HEK293 (cell line): ENCODE measurements at regions not wholly inside any gene's neighbourhood (a gene's known extent, or its start where the extent isn't known, plus 50 kb on each side); places are given as distances from the start of the nearest gene placed in this dataset.

Experiments
- CTCF ChIA-PET: fragments of 350-600 bp; formaldehyde crosslinking; extraction: SDS; loops from one replicate; lab custom pipeline; 2021; ENCODE audit warnings: antibody characterized with exemption; lab: Yijun Ruan, JAX
- POLR2A ChIA-PET: fragments of 300-600 bp; formaldehyde crosslinking; extraction: SDS; loops from one replicate; lab custom pipeline; 2020; ENCODE audit warnings: antibody characterized with exemption, inconsistent platforms; lab: Yijun Ruan, JAX
- H3K27ac ChIP-seq: fragments of 200-500 bp; sonication (Bioruptor generic); 2 replicates; pipeline ENCODE4 v1.5.1; 2014; ENCODE audit warnings: low read depth, low read length, control low read depth, inconsistent platforms; ENCODE audit errors: extremely low read depth
- H3K36me3 ChIP-seq, 2 experiments: fragments of 200-500 bp in 1 of 2; sonication (Bioruptor generic) in 1 of 2; 1 replicate in 1 of 2; 2 replicates in 1 of 2; pipeline ENCODE4 v1.5.1; 2014 to 2017; ENCODE audit warnings: inconsistent platforms in 2 of 2, low read length in 2 of 2; ENCODE audit not compliant: control insufficient read depth in 2 of 2, insufficient read depth in 1 of 2
- H3K4me1 ChIP-seq: fragments of 200-500 bp; sonication (Bioruptor generic); 2 replicates; pipeline ENCODE4 v1.5.1; 2014; ENCODE audit warnings: mild to moderate bottlenecking, low read length, inconsistent platforms; ENCODE audit not compliant: control insufficient read depth, insufficient read depth
- H3K4me3 ChIP-seq: 2 replicates; pipeline ENCODE4 v1.5.1; 2011; ENCODE audit warnings: low read depth, mild to moderate bottlenecking, control low read depth, low read length, moderate library complexity
- H3K9me3 ChIP-seq: fragments of 200-500 bp; sonication (Bioruptor generic); 2 replicates; pipeline ENCODE4 v1.5.1; 2014; ENCODE audit warnings: low read depth, low read length, inconsistent platforms; ENCODE audit not compliant: control insufficient read depth, insufficient read depth
- AEBP2 ChIP-seq: fragments of 450-650 bp; formaldehyde crosslinking; IDR thresholded peaks from 2 replicates; pipeline ENCODE4 v1.5.1; 2016; ENCODE audit warnings: missing biosample characterization, missing genetic modification characterization, borderline replicate concordance
- BCL11B ChIP-seq: fragments of 450-650 bp; formaldehyde crosslinking; IDR thresholded peaks from 2 replicates; pipeline ENCODE4 v1.5.1; 2016; ENCODE audit warnings: low read depth, missing biosample characterization, missing genetic modification characterization
- ELK4 ChIP-seq: IDR thresholded peaks from 2 replicates; pipeline ENCODE4 v1.6.1; 2011; ENCODE audit warnings: mild to moderate bottlenecking, low read depth, low read length, borderline replicate concordance
- FEZF1 ChIP-seq: fragments of 450-650 bp; formaldehyde crosslinking; IDR thresholded peaks from 2 replicates; pipeline ENCODE4 v1.5.1; 2016; ENCODE audit warnings: missing biosample characterization, missing genetic modification characterization
- HIC1 ChIP-seq: fragments of 450-650 bp; formaldehyde crosslinking; IDR thresholded peaks from 2 replicates; pipeline ENCODE4 v1.5.1; 2016; ENCODE audit warnings: missing biosample characterization, missing genetic modification characterization
- KLF1 ChIP-seq: fragments of 450-650 bp; formaldehyde crosslinking; IDR thresholded peaks from 2 replicates; pipeline ENCODE4 v1.5.1; 2016; ENCODE audit warnings: missing biosample characterization, missing genetic modification characterization
- MEIS1 ChIP-seq: sonication (generic); formaldehyde crosslinking; IDR thresholded peaks from 2 replicates; pipeline ENCODE4 v1.8.1; 2022; ENCODE audit warnings: missing genetic modification reagents, mild to moderate bottlenecking, borderline replicate concordance
- MYNN ChIP-seq: fragments of 450-650 bp; formaldehyde crosslinking; IDR thresholded peaks from 2 replicates; pipeline ENCODE4 v1.5.1; 2016; ENCODE audit warnings: missing biosample characterization, missing genetic modification characterization, borderline replicate concordance
- OSR2 ChIP-seq: fragments of 450-650 bp; formaldehyde crosslinking; IDR thresholded peaks from 2 replicates; pipeline ENCODE4 v1.5.1; 2016; ENCODE audit warnings: missing biosample characterization, missing genetic modification characterization
- SP2 ChIP-seq: fragments of 450-650 bp; formaldehyde crosslinking; IDR thresholded peaks from 2 replicates; pipeline ENCODE4 v1.5.1; 2016; ENCODE audit warnings: missing biosample characterization, missing genetic modification characterization
- WT1 ChIP-seq: fragments of 450-650 bp; formaldehyde crosslinking; IDR thresholded peaks from 2 replicates; pipeline ENCODE4 v1.5.1; 2016; ENCODE audit warnings: missing biosample characterization, missing genetic modification characterization
- YY2 ChIP-seq: fragments of 450-650 bp; formaldehyde crosslinking; IDR thresholded peaks from 2 replicates; pipeline ENCODE4 v1.5.1; 2016; ENCODE audit warnings: missing biosample characterization, missing genetic modification characterization
- ZBTB21 ChIP-seq: fragments of 450-650 bp; formaldehyde crosslinking; IDR thresholded peaks from 2 replicates; pipeline ENCODE4 v1.5.1; 2017; ENCODE audit warnings: missing biosample characterization, missing genetic modification characterization
- ZBTB49 ChIP-seq: fragments of 450-650 bp; formaldehyde crosslinking; IDR thresholded peaks from 2 replicates; pipeline ENCODE4 v1.5.1; 2016; ENCODE audit warnings: missing biosample characterization, missing genetic modification characterization, low read depth
- ZFP37 ChIP-seq: fragments of 450-650 bp; formaldehyde crosslinking; IDR thresholded peaks from 2 replicates; pipeline ENCODE4 v1.5.1; 2016; ENCODE audit warnings: missing biosample characterization, missing genetic modification characterization
- ZNF114 ChIP-seq: fragments of 450-650 bp; formaldehyde crosslinking; IDR thresholded peaks from 2 replicates; pipeline ENCODE4 v1.5.0; 2017; ENCODE audit warnings: missing biosample characterization, missing genetic modification characterization
- ZNF169 ChIP-seq: fragments of 450-650 bp; formaldehyde crosslinking; IDR thresholded peaks from 2 replicates; pipeline ENCODE4 v1.5.1; 2016; ENCODE audit warnings: missing biosample characterization, missing genetic modification characterization
- ZNF529 ChIP-seq: fragments of 450-650 bp; formaldehyde crosslinking; IDR thresholded peaks from 2 replicates; pipeline ENCODE4 v1.5.1; 2017; ENCODE audit warnings: missing genetic modification characterization, missing biosample characterization; ENCODE audit not compliant: insufficient replicate concordance
- ZNF645 ChIP-seq: fragments of 450-650 bp; formaldehyde crosslinking; IDR thresholded peaks from 2 replicates; pipeline ENCODE4; 2016; ENCODE audit warnings: missing biosample characterization, missing genetic modification characterization
- ZNF704 ChIP-seq: fragments of 450-650 bp; formaldehyde crosslinking; IDR thresholded peaks from 2 replicates; pipeline ENCODE4 v1.5.1; 2016; ENCODE audit warnings: missing biosample characterization, missing genetic modification characterization
- ZNF830 ChIP-seq: fragments of 450-650 bp; IDR thresholded peaks from 2 replicates; pipeline ENCODE4 v1.5.0; 2018; ENCODE audit warnings: missing biosample characterization, missing genetic modification characterization, low read depth, mild to moderate bottlenecking, moderate library complexity
- ZSCAN16 ChIP-seq: fragments of 450-650 bp; formaldehyde crosslinking; IDR thresholded peaks from 2 replicates; pipeline ENCODE4 v1.5.1; 2016; ENCODE audit warnings: missing biosample characterization, missing genetic modification characterization
- ZSCAN30 ChIP-seq: fragments of 450-650 bp; IDR thresholded peaks from 2 replicates; pipeline ENCODE4 v1.5.1; 2018; ENCODE audit warnings: missing biosample characterization, mild to moderate bottlenecking, missing genetic modification characterization, moderate library complexity

GRCh38 chr1:193944454-193944853, 758.0 kb upstream of the B3GALT2 start:
- ChIA-PET POLR2A (no interaction called here), CTCF (no interaction called here)
- Histone ChIP-seq H3K36me3 (no peaks in the 10 kb centered on the region), H3K4me1 (no peaks in the 10 kb centered on the region), H3K4me3 (no peak overlapping the region), H3K9me3 (no peaks in the 10 kb centered on the region), H3K27ac (no peak overlapping the region)
- no peak for TF ChIP-seq ZNF114 (tag by site-specific recombination)
- no peak for TF ChIP-seq ZBTB21 (tag by site-specific recombination)
- TF ChIP-seq ZBTB49 (tag by site-specific recombination), result no peak
- no peak for TF ChIP-seq BCL11B
- no peak for TF ChIP-seq ZNF169 (tag by site-specific recombination)

- no peaks in the 10 kb centered on the region for H3K4me1 ChIP-seq
- CTCF ChIA-PET, result no interaction called here
- no peaks in the 10 kb centered on the region for H3K9me3 ChIP-seq
- no peak overlapping the region for H3K27ac ChIP-seq
- POLR2A ChIA-PET, result no interaction called here
- H3K4me3 ChIP-seq, result no peak overlapping the region
- TF ChIP-seq OSR2 (tag by site-specific recombination), result no peak
- TF ChIP-seq ZSCAN30 (tag by site-specific recombination), result no peak
- no peak for TF ChIP-seq ZNF645 (tag by site-specific recombination)
- no peak for TF ChIP-seq AEBP2
- TF ChIP-seq ELK4, result no peak
- no peak for TF ChIP-seq YY2 (tag by site-specific recombination)
- no peak for TF ChIP-seq FEZF1
- TF ChIP-seq MYNN (tag by site-specific recombination), result no peak
- no peak for TF ChIP-seq SP2
- no peak for TF ChIP-seq WT1 (tag by site-specific recombination)
- TF ChIP-seq ZNF529 (tag by site-specific recombination), result no peak
- TF ChIP-seq ZNF830 (tag by site-specific recombination), result no peak
- TF ChIP-seq ZSCAN16 (tag by site-specific recombination), result no peak
- TF ChIP-seq ZFP37 (tag by site-specific recombination), result no peak
- no peak for TF ChIP-seq ZNF704 (tag by site-specific recombination)
- TF ChIP-seq HIC1 (tag by site-specific recombination), result no peak
- no peak for TF ChIP-seq MEIS1
- no peak for TF ChIP-seq KLF1
- no peaks in the 10 kb centered on the region for H3K36me3 ChIP-seq
Measured at GRCh38 chr1:193940176-193940575, 753.8 kb upstream of the B3GALT2 start.
